ENCODE measurements at regions not wholly inside any gene's neighbourhood (a gene's known extent, or its start where the extent isn't known, plus 50 kb on each side); places are given as distances from the start of the nearest gene placed in this dataset.

DNA sequence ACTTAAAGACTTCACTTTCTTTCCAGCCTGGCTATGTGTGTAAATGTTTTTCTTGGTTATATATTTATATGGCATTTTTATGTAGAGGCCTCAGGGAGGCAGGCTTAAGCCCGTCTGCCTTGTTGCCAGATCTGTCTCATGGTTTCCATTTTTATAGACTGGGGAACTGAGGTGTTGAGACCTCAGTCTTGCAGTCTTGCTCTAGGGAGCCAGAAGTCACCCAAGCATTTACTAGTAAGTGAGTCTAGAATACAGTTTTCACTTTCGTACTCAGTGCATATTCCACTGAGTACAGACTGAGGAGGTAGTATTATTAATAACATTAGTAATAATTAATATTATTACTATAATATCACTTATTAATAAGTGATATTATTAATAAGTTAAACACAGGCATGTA lies 161.4 kb downstream of the UCK2 start:
- H3K9me2 ChIP-seq (replicated peaks; ENCODE audit: low read length) = no peaks in the 10 kb centered on the region
- no peaks in the 10 kb centered on the region for H3K9me3 ChIP-seq (ENCODE audit: low read length)
- no peak overlapping the region for H3K4me3 ChIP-seq (ENCODE audit: low read length)
- no peaks in the 10 kb centered on the region for H4K20me1 ChIP-seq (ENCODE audit: low read length)
- no peak for DNase-seq
- intact Hi-C loops (cut with micrococcal nuclease) = no loop called here
- no peak overlapping the region for H3K9ac ChIP-seq (ENCODE audit: low read length)
- H3K4me2 ChIP-seq (ENCODE audit: low read length) = no peak overlapping the region
- peaks cover 8% of the 10 kb centered on the region for H3K27me3 ChIP-seq (ENCODE audit: low read length)
- H3K4me1 ChIP-seq (ENCODE audit: insufficient read depth, low read length) = no peaks in the 10 kb centered on the region
- ATAC-seq = no peak
- H3K79me2 ChIP-seq (ENCODE audit: low read length) = no peaks in the 10 kb centered on the region
- H3K36me3 ChIP-seq (ENCODE audit: low read depth, low read length) = no peaks in the 10 kb centered on the region
- ChIA-PET CTCF (no interaction called here), POLR2A (ENCODE audit: unreplicated experiment) (no interaction called here)
- no peak for TF ChIP-seq EZH2phosphoT487 (IDR thresholded peaks at IDR 0.05; ENCODE audit: borderline replicate concordance, low read length)
- TF ChIP-seq, protein P1, sequence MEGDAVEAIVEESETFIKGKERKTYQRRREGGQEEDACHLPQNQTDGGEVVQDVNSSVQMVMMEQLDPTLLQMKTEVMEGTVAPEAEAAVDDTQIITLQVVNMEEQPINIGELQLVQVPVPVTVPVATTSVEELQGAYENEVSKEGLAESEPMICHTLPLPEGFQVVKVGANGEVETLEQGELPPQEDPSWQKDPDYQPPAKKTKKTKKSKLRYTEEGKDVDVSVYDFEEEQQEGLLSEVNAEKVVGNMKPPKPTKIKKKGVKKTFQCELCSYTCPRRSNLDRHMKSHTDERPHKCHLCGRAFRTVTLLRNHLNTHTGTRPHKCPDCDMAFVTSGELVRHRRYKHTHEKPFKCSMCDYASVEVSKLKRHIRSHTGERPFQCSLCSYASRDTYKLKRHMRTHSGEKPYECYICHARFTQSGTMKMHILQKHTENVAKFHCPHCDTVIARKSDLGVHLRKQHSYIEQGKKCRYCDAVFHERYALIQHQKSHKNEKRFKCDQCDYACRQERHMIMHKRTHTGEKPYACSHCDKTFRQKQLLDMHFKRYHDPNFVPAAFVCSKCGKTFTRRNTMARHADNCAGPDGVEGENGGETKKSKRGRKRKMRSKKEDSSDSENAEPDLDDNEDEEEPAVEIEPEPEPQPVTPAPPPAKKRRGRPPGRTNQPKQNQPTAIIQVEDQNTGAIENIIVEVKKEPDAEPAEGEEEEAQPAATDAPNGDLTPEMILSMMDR (conservative IDR thresholded peaks at IDR 0.05; ENCODE audit: low read depth, low read length) = no peak
- no peak for TF ChIP-seq EZH2 (IDR thresholded peaks at IDR 0.05; ENCODE audit: low read length, unreplicated experiment)
- H3F3A ChIP-seq (ENCODE audit: low read length, unreplicated experiment) = no peaks in the 10 kb centered on the region
- no peak overlapping the region for H2AFZ ChIP-seq (ENCODE audit: low read length)
- H3K27ac ChIP-seq (ENCODE audit: low read length) = no peak overlapping the region
- BruUV-seq (replicated peaks) = no TSS peak

DNA sequence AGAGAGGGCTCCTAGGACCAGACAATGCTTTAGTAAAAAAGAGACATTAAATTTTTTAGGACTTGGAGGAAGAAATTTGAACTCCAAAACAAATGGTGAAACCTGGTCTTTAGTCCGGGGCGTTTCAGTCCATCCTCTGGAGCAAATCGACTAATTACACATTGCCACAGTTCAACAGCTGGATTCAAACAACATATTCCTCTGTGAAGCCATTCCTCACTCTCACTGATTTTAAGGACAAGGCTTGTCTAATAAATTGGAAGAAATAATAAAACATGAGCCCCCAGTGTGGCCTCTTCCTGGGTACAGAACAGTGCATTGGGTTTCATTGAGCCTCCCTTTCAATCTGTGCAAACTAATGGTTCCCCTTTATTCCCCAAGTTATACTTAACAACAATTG lies 165.1 kb downstream of the UCK2 start:
- no peaks in the 10 kb centered on the region for H3F3A ChIP-seq (ENCODE audit: low read length, unreplicated experiment)
- H4K20me1 ChIP-seq (ENCODE audit: low read length) = no peaks in the 10 kb centered on the region
- intact Hi-C loops (cut with micrococcal nuclease) = no loop called here
- CTCF ChIA-PET = no interaction called here
- no peak for TF ChIP-seq EZH2phosphoT487 (IDR thresholded peaks at IDR 0.05; ENCODE audit: borderline replicate concordance, low read length)
- TF ChIP-seq, protein P1 (conservative IDR thresholded peaks at IDR 0.05; ENCODE audit: low read depth, low read length) = no peak
- no peak for TF ChIP-seq EZH2 (IDR thresholded peaks at IDR 0.05; ENCODE audit: low read length, unreplicated experiment)
- no peaks in the 10 kb centered on the region for H3K4me1 ChIP-seq (ENCODE audit: insufficient read depth, low read length)
- H3K9me3 ChIP-seq (ENCODE audit: low read length) = no peaks in the 10 kb centered on the region
- DNase-seq = no peak
- no peaks in the 10 kb centered on the region for H3K79me2 ChIP-seq (ENCODE audit: low read length)
- H3K4me2 ChIP-seq (ENCODE audit: low read length) = no peak overlapping the region
- no peak overlapping the region for H3K9ac ChIP-seq (ENCODE audit: low read length)
- H3K27ac ChIP-seq (ENCODE audit: low read length) = no peak overlapping the region
- no TSS peak for BruUV-seq (replicated peaks)
- ATAC-seq = no peak
- POLR2A ChIA-PET (ENCODE audit: unreplicated experiment) = no interaction called here
- H2AFZ ChIP-seq (ENCODE audit: low read length) = no peak overlapping the region
- no peak overlapping the region for H3K4me3 ChIP-seq (ENCODE audit: low read length)
- no peaks in the 10 kb centered on the region for H3K27me3 ChIP-seq (ENCODE audit: low read length)
- no peaks in the 10 kb centered on the region for H3K9me2 ChIP-seq (replicated peaks; ENCODE audit: low read length)
- no peaks in the 10 kb centered on the region for H3K36me3 ChIP-seq (ENCODE audit: low read depth, low read length)

DNA sequence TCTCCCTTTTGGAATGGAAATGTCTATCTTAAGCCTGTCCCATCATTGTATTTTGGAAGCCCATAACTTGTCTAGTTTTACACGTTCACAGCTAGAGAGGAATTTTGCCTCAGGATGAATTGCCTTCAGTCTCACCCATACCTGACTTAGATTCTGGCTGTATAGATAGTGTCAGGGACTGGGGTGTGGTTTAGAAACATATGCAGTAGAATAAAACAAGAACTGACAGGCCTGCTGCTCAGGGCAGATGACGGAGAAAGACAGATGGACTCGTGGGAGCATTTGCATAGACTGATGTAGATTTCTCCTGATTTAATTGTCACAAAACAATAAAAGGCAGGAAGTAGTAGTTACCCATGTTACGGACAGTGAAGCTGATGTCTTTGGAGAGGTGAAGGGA lies 166.7 kb downstream of the UCK2 start:
- ChIA-PET CTCF (no interaction called here), POLR2A (ENCODE audit: unreplicated experiment) (no interaction called here)
- no peaks in the 10 kb centered on the region for H3K4me1 ChIP-seq (ENCODE audit: insufficient read depth, low read length)
- H2AFZ ChIP-seq (ENCODE audit: low read length) = no peak overlapping the region
- no peaks in the 10 kb centered on the region for H3K36me3 ChIP-seq (ENCODE audit: low read depth, low read length)
- no peaks in the 10 kb centered on the region for H3F3A ChIP-seq (ENCODE audit: low read length, unreplicated experiment)
- no peak overlapping the region for H3K4me3 ChIP-seq (ENCODE audit: low read length)
- intact Hi-C loops (cut with micrococcal nuclease) = no loop called here
- H3K27me3 ChIP-seq (ENCODE audit: low read length) = no peaks in the 10 kb centered on the region
- H3K9ac ChIP-seq (ENCODE audit: low read length) = no peak overlapping the region
- no peaks in the 10 kb centered on the region for H3K9me3 ChIP-seq (ENCODE audit: low read length)
- ATAC-seq = no peak
- no peak overlapping the region for H3K4me2 ChIP-seq (ENCODE audit: low read length)
- no peak overlapping the region for H3K27ac ChIP-seq (ENCODE audit: low read length)
- no TSS peak for BruUV-seq (replicated peaks)
- no peak for DNase-seq
- H3K79me2 ChIP-seq (ENCODE audit: low read length) = no peaks in the 10 kb centered on the region
- H3K9me2 ChIP-seq (replicated peaks; ENCODE audit: low read length) = no peaks in the 10 kb centered on the region
- TF ChIP-seq, protein P1 (conservative IDR thresholded peaks at IDR 0.05; ENCODE audit: low read depth, low read length) = no peak
- TF ChIP-seq EZH2phosphoT487 (IDR thresholded peaks at IDR 0.05; ENCODE audit: borderline replicate concordance, low read length) (no peak), EZH2 (IDR thresholded peaks at IDR 0.05; ENCODE audit: low read length, unreplicated experiment) (no peak)
- H4K20me1 ChIP-seq (ENCODE audit: low read length) = no peaks in the 10 kb centered on the region

Measured in PC-3 (cell line).